ENCODE measurements at regions not wholly inside any gene's neighbourhood (a gene's known extent, or its start where the extent isn't known, plus 50 kb on each side); places are given as distances from the start of the nearest gene placed in this dataset.

GRCh38 chr10:43320226-43320625 is 51.2 kb upstream of the FXYD4 start:
- H3K9me3 Mint-ChIP-seq (ENCODE audit: low read depth), result no peaks in the 10 kb centered on the region
- no peak for DNase-seq (ENCODE audit: low spot score)
- no peak overlapping the region for H3K4me3 Mint-ChIP-seq (ENCODE audit: unreplicated experiment)
- peaks cover 14% of the 10 kb centered on the region for H3K27me3 Mint-ChIP-seq (ENCODE audit: low read depth)
- no peak overlapping the region for H3K27ac Mint-ChIP-seq (ENCODE audit: unreplicated experiment)
- H3K4me1 Mint-ChIP-seq (ENCODE audit: low read depth), result peaks cover 10% of the 10 kb centered on the region
- no peak for TF ChIP-seq CTCF (IDR thresholded peaks at IDR 0.05)
- H3K36me3 Mint-ChIP-seq (ENCODE audit: low read depth), result no peaks in the 10 kb centered on the region

GRCh38 chr10:43318976-43319960 is 52.2 kb upstream of the FXYD4 start:
- H3K4me1 Mint-ChIP-seq (ENCODE audit: low read depth), result peaks cover 10% of the 10 kb centered on the region
- DNase-seq (ENCODE audit: low spot score), result no peak
- H3K36me3 Mint-ChIP-seq (ENCODE audit: low read depth), result no peaks in the 10 kb centered on the region
- no peaks in the 10 kb centered on the region for H3K9me3 Mint-ChIP-seq (ENCODE audit: low read depth)
- no peak for TF ChIP-seq CTCF (IDR thresholded peaks at IDR 0.05)
- H3K27ac Mint-ChIP-seq (ENCODE audit: unreplicated experiment), result no peak overlapping the region
- H3K4me3 Mint-ChIP-seq (ENCODE audit: unreplicated experiment), result no peak overlapping the region
- H3K27me3 Mint-ChIP-seq (ENCODE audit: low read depth), result peaks cover 14% of the 10 kb centered on the region

DNA sequence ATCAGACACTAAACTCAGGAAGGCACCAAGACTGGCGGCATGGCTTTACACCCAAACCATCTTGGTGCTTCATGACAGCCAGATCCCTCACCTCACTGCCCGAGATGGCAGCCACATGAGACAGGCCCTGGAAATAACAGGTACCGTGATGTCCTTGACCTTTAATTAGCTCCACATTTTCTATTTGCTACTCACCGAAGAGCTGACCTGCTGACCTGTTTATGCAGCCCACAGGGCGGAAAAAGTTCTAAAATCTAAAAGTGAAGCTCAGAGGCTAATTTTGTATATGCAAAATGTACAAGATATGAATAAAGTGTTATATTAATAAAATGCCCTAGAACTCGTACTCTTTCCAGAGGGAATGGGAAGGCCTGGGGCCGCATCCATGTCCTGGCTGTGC is 51.6 kb upstream of the RASGEF1A start:
- TF ChIP-seq CTCF (IDR thresholded peaks at IDR 0.05), result no peak
- Mint-ChIP-seq H3K4me1 (ENCODE audit: low read depth) (peaks cover 10% of the 10 kb centered on the region), H3K4me3 (ENCODE audit: unreplicated experiment) (no peak overlapping the region), H3K36me3 (ENCODE audit: low read depth) (no peaks in the 10 kb centered on the region), H3K27ac (ENCODE audit: unreplicated experiment) (no peak overlapping the region), H3K9me3 (ENCODE audit: low read depth) (no peaks in the 10 kb centered on the region), H3K27me3 (ENCODE audit: low read depth) (peaks cover 14% of the 10 kb centered on the region)
- DNase-seq (ENCODE audit: low spot score), result no peak

DNA sequence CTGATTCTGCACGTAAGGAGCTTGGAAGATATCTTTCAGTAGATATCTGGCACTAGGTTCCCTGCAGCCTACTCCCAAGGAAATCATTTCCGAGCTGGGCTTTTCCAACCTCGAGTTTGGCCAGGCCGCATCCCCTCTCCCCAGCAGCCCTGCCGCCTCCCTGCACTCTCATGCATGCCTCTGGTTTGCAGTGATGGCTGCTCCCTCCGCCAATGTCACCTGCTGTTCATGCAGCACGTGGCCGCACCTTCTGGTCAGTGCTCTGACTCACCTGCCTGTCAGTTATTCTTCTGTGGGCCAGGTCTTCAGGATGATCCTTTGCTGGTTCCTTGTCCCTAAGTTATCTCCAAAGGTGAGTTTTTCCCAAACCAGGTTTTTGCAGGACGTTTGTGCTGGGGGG is 50.6 kb upstream of the RASGEF1A start:
- no peak for DNase-seq (ENCODE audit: low spot score)
- Mint-ChIP-seq H3K27me3 (ENCODE audit: low read depth) (peaks cover 16% of the 10 kb centered on the region), H3K36me3 (ENCODE audit: low read depth) (no peaks in the 10 kb centered on the region), H3K4me3 (ENCODE audit: unreplicated experiment) (no peak overlapping the region), H3K4me1 (ENCODE audit: low read depth) (peaks cover 2% of the 10 kb centered on the region), H3K9me3 (ENCODE audit: low read depth) (no peaks in the 10 kb centered on the region), H3K27ac (ENCODE audit: unreplicated experiment) (no peak overlapping the region)
- TF ChIP-seq CTCF (IDR thresholded peaks at IDR 0.05), result no peak

DNA sequence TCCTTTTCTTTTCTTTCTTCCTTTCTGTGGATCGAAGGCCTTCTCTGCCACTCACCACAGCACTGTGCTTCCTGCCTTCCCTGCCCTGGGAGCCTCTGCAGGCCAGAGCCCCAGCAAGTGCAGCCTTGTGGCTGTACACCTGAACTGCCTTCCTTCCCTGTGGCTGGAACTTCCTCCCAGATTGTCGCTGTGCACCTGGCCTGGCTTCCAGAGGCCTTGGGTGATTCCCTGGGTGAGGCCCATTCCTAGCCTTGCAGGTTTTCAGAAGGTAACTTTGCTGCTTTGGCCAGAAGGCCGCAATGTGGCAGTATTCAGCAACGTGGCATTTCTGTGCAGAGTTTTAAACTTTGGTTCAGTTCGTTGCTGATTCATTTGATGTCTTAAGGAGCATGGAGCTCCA is 50.1 kb upstream of the RASGEF1A start:
- H3K4me1 Mint-ChIP-seq (ENCODE audit: low read depth), result no peaks in the 10 kb centered on the region
- no peak for TF ChIP-seq CTCF (IDR thresholded peaks at IDR 0.05)
- DNase-seq (ENCODE audit: low spot score), result peak; percentile 57
- no peaks in the 10 kb centered on the region for H3K9me3 Mint-ChIP-seq (ENCODE audit: low read depth)
- peaks cover 16% of the 10 kb centered on the region for H3K27me3 Mint-ChIP-seq (ENCODE audit: low read depth)
- H3K4me3 Mint-ChIP-seq (ENCODE audit: unreplicated experiment), result no peak overlapping the region
- H3K27ac Mint-ChIP-seq (ENCODE audit: unreplicated experiment), result no peak overlapping the region
- H3K36me3 Mint-ChIP-seq (ENCODE audit: low read depth), result no peaks in the 10 kb centered on the region
